Karpas-422 (cell line): ENCODE measurements at regions not wholly inside any gene's neighbourhood (a gene's known extent, or its start where the extent isn't known, plus 50 kb on each side); places are given as distances from the start of the nearest gene placed in this dataset.
"Not testable (repeated sequence)": the region's sequence is repeated elsewhere in the genome, so short reads cannot be mapped to it uniquely, and the experiment has no call there.

Experiments used
- DNase-seq: peaks from one replicate; pipeline ENCODE4 v3.0.0-alpha.2; 2015
- H2AFZ ChIP-seq: fragments of 200-600 bp; sonication (generic); 2 replicates; pipeline ENCODE4 v1.6.1; 2014; ENCODE audit warnings: antibody characterized with exemption, low read length, mixed read lengths
- H3K27ac ChIP-seq: fragments of 200-600 bp; sonication (generic); 2 replicates; pipeline ENCODE4 v1.5.1; 2014; ENCODE audit warnings: mild to moderate bottlenecking, low read length, moderate library complexity
- H3K27me3 ChIP-seq: fragments of 200-600 bp; sonication (generic); 2 replicates; pipeline ENCODE4 v1.6.1; 2014; ENCODE audit warnings: low read length, mixed read lengths
- H3K36me3 ChIP-seq: fragments of 200-600 bp; sonication (generic); 2 replicates; pipeline ENCODE4 v1.6.1; 2014; ENCODE audit warnings: low read length, mixed read lengths; ENCODE audit not compliant: insufficient read depth
- H3K4me1 ChIP-seq: fragments of 200-600 bp; sonication (generic); 2 replicates; pipeline ENCODE4 v1.6.1; 2014; ENCODE audit warnings: mild to moderate bottlenecking, low read length, mixed read lengths
- H3K4me2 ChIP-seq: fragments of 200-600 bp; sonication (generic); 2 replicates; pipeline ENCODE4 v1.6.1; 2014; ENCODE audit warnings: low read length, low read depth, mild to moderate bottlenecking; ENCODE audit not compliant: poor library complexity, severe bottlenecking
- H3K4me3 ChIP-seq: fragments of 200-600 bp; sonication (generic); 2 replicates; pipeline ENCODE4 v1.5.1; 2014; ENCODE audit warnings: mild to moderate bottlenecking, antibody characterized with exemption, low read length, mixed read lengths
- H3K79me2 ChIP-seq: fragments of 200-600 bp; sonication (generic); 2 replicates; pipeline ENCODE4 v1.6.1; 2014; ENCODE audit warnings: mild to moderate bottlenecking, low read length, mixed read lengths
- H3K9ac ChIP-seq: fragments of 200-600 bp; sonication (generic); 2 replicates; pipeline ENCODE4 v1.6.0; 2014; ENCODE audit warnings: low read length
- H3K9me2 ChIP-seq: fragments of 200-600 bp; sonication (generic), shearing (Covaris generic); replicated peaks from 2 replicates; pipeline ENCODE4 v1.6.0; 2014; ENCODE audit warnings: mild to moderate bottlenecking, low read length, moderate library complexity; ENCODE audit not compliant: insufficient read depth
- H3K9me3 ChIP-seq: fragments of 300-700, 200-600 bp; sonication (generic); 2 replicates; pipeline ENCODE4 v1.6.1; 2014; ENCODE audit warnings: low read length, mixed read lengths
- H4K20me1 ChIP-seq: fragments of 200-600 bp; sonication (generic); 2 replicates; pipeline ENCODE4 v1.6.1; 2014; ENCODE audit warnings: mild to moderate bottlenecking, antibody characterized with exemption, low read length, low read depth; ENCODE audit not compliant: insufficient read depth

- DNase-seq: no peak
- H3K27ac ChIP-seq: no peak overlapping the region
- H3K4me1 ChIP-seq: no peaks in the 10 kb centered on the region
- H3K4me3 ChIP-seq: no peak overlapping the region
- H3K36me3 ChIP-seq: no peaks in the 10 kb centered on the region
- H3K9ac ChIP-seq: no peak overlapping the region
- H3K4me2 ChIP-seq: no peak overlapping the region
- no peaks in the 10 kb centered on the region; the same call in 1 of the 2 replicates for H3K9me3 ChIP-seq
- no peaks in the 10 kb centered on the region for H4K20me1 ChIP-seq
- H2AFZ ChIP-seq: no peak overlapping the region
- no peaks in the 10 kb centered on the region for H3K27me3 ChIP-seq
- no peaks in the 10 kb centered on the region for H3K9me2 ChIP-seq
- no peaks in the 10 kb centered on the region for H3K79me2 ChIP-seq
These were observed 290.8 kb upstream of the FGF13 start for GRCh38 chrX:139002319-139002718.

GRCh38 chrX:138996268-138996667, 284.8 kb upstream of the FGF13 start:
- H3K4me1 ChIP-seq: no peaks in the 10 kb centered on the region
- no peaks in the 10 kb centered on the region for H3K27me3 ChIP-seq
- no peak overlapping the region for H3K4me2 ChIP-seq
- no peak overlapping the region for H3K27ac ChIP-seq
- H3K4me3 ChIP-seq: no peak overlapping the region
- H3K36me3 ChIP-seq: no peaks in the 10 kb centered on the region
- H3K79me2 ChIP-seq: no peaks in the 10 kb centered on the region
- H3K9me3 ChIP-seq: peaks cover 7% of the 10 kb centered on the region
- DNase-seq: no peak
- no peaks in the 10 kb centered on the region for H3K9me2 ChIP-seq
- no peak overlapping the region for H3K9ac ChIP-seq
- no peaks in the 10 kb centered on the region for H4K20me1 ChIP-seq
- no peak overlapping the region for H2AFZ ChIP-seq

GRCh38 chrX:138995458-138995857, 283.9 kb upstream of the FGF13 start:
- Histone ChIP-seq H2AFZ (no peak overlapping the region), H3K4me2 (no peak overlapping the region)
- DNase-seq: no peak

GRCh38 chrX:138990425-138990824, 278.9 kb upstream of the FGF13 start:
- not testable (repeated sequence) for H3K4me1 ChIP-seq, H3K79me2 ChIP-seq, H3K9me2 ChIP-seq, H3K4me3 ChIP-seq, H3K9ac ChIP-seq, H3K27me3 ChIP-seq, H3K4me2 ChIP-seq, H3K27ac ChIP-seq, H4K20me1 ChIP-seq, DNase-seq, H2AFZ ChIP-seq, H3K9me3 ChIP-seq, H3K36me3 ChIP-seq

More at GRCh38 chrX:138995458-138995857, 283.9 kb upstream of the FGF13 start:
- no peaks in the 10 kb centered on the region for H3K36me3 ChIP-seq
- H3K9me2 ChIP-seq: no peaks in the 10 kb centered on the region
- no peak overlapping the region for H3K27ac ChIP-seq
- no peaks in the 10 kb centered on the region for H3K27me3 ChIP-seq
- H3K4me1 ChIP-seq: no peaks in the 10 kb centered on the region
- peaks cover 9% of the 10 kb centered on the region for H3K9me3 ChIP-seq
- no peaks in the 10 kb centered on the region for H3K79me2 ChIP-seq
- H3K4me3 ChIP-seq: no peak overlapping the region
- no peak overlapping the region for H3K9ac ChIP-seq
- H4K20me1 ChIP-seq: no peaks in the 10 kb centered on the region

GRCh38 chrX:138986866-138987265, 275.3 kb upstream of the FGF13 start:
- Histone ChIP-seq H3K27me3 (no peaks in the 10 kb centered on the region), H3K4me3 (no peak overlapping the region), H4K20me1 (no peaks in the 10 kb centered on the region), H3K79me2 (no peaks in the 10 kb centered on the region), H2AFZ (no peak overlapping the region), H3K4me2 (no peak overlapping the region), H3K9me3 (peaks cover 6% of the 10 kb centered on the region; the same call in 1 of the 2 replicates), H3K36me3 (no peaks in the 10 kb centered on the region), H3K27ac (no peak overlapping the region), H3K9me2 (no peaks in the 10 kb centered on the region), H3K9ac (no peak overlapping the region), H3K4me1 (no peaks in the 10 kb centered on the region)
- no peak for DNase-seq

GRCh38 chrX:138986235-138986634, 274.7 kb upstream of the FGF13 start:
- Histone ChIP-seq H3K4me2 (no peak overlapping the region), H3K4me3 (no peak overlapping the region), H2AFZ (no peak overlapping the region), H3K9me3 (peaks cover 1% of the 10 kb centered on the region; the same call in 1 of the 2 replicates), H3K9me2 (no peaks in the 10 kb centered on the region), H3K36me3 (no peaks in the 10 kb centered on the region), H3K27me3 (no peaks in the 10 kb centered on the region), H3K27ac (no peak overlapping the region), H3K79me2 (no peaks in the 10 kb centered on the region), H3K4me1 (no peaks in the 10 kb centered on the region), H3K9ac (no peak overlapping the region), H4K20me1 (no peaks in the 10 kb centered on the region)
- no peak for DNase-seq

- Histone ChIP-seq H3K9me2 (no peaks in the 10 kb centered on the region), H3K4me1 (no peaks in the 10 kb centered on the region), H3K4me2 (no peak overlapping the region), H3K9ac (no peak overlapping the region), H3K4me3 (no peak overlapping the region), H3K36me3 (no peaks in the 10 kb centered on the region), H2AFZ (no peak overlapping the region), H3K27me3 (no peaks in the 10 kb centered on the region), H3K9me3 (no peaks in the 10 kb centered on the region; the same call in 1 of the 2 replicates), H3K27ac (no peak overlapping the region), H4K20me1 (no peaks in the 10 kb centered on the region), H3K79me2 (no peaks in the 10 kb centered on the region)
- DNase-seq: no peak
These were observed 270.8 kb upstream of the FGF13 start for GRCh38 chrX:138982365-138982764.

GRCh38 chrX:138964501-138964900, 253.0 kb upstream of the FGF13 start:
- Histone ChIP-seq H3K27me3 (no peaks in the 10 kb centered on the region), H2AFZ (no peak overlapping the region), H3K9ac (no peak overlapping the region), H3K9me3 (no peaks in the 10 kb centered on the region), H3K4me2 (no peak overlapping the region), H3K27ac (no peak overlapping the region), H4K20me1 (no peaks in the 10 kb centered on the region), H3K36me3 (no peaks in the 10 kb centered on the region), H3K4me1 (no peaks in the 10 kb centered on the region), H3K9me2 (no peaks in the 10 kb centered on the region), H3K79me2 (no peaks in the 10 kb centered on the region), H3K4me3 (no peak overlapping the region)
- DNase-seq: no peak

- not testable (repeated sequence) for H3K27me3 ChIP-seq, H3K4me1 ChIP-seq, H3K36me3 ChIP-seq, H3K9ac ChIP-seq, H3K4me2 ChIP-seq, H3K79me2 ChIP-seq, H3K27ac ChIP-seq, H3K4me3 ChIP-seq, H3K9me3 ChIP-seq, H4K20me1 ChIP-seq, H2AFZ ChIP-seq, DNase-seq, H3K9me2 ChIP-seq
These were observed 250.9 kb upstream of the FGF13 start for GRCh38 chrX:138962419-138962818.
